Lower leg skin (tissue), 3 donors: ENCODE measurements at regions not wholly inside any gene's neighbourhood (a gene's known extent, or its start where the extent isn't known, plus 50 kb on each side); places are given as distances from the start of the nearest gene placed in this dataset.

Experiments
- CTCF ChIP-seq, 3 donors: fragments of 450-650 bp; IDR thresholded peaks; one replicate each; pipeline ENCODE4 v1.5.1; 2016; ENCODE audit warnings: antibody characterized with exemption in 3 of 3, mild to moderate bottlenecking in 3 of 3, moderate library complexity in 2 of 3
- POLR2A ChIP-seq, 2 donors: fragments of 450-650 bp; IDR thresholded peaks; one replicate each; pipeline ENCODE4 v1.6.1; 2016 to 2017; ENCODE audit warnings: antibody characterized with exemption in 2 of 2, mild to moderate bottlenecking in 1 of 2, moderate library complexity in 1 of 2

- no peak for TF ChIP-seq CTCF (IDR thresholded peaks at IDR 0.05)
- no peak for TF ChIP-seq POLR2A (IDR thresholded peaks at IDR 0.05)
Observed at GRCh38 chrX:102063445-102064074, 61.9 kb upstream of the TCEAL2 start.
